HCT116 (cell line): ENCODE measurements at regions not wholly inside any gene's neighbourhood (a gene's known extent, or its start where the extent isn't known, plus 50 kb on each side); places are given as distances from the start of the nearest gene placed in this dataset.

Experiments
- ATAC-seq: fragments of 200-7000 bp; cut with Tn5 transposase; 2 replicates; pipeline ENCODE4 v1.9.1; 2020; ENCODE audit warnings: mild to moderate bottlenecking, moderate library complexity
- BruUV-seq: library from RNA; stranded (reverse); fragments of 400-500 nt; replicated peaks from 2 replicates; lab custom pipeline; 2021; lab: Mats Ljungman, UMichigan
- CTCF ChIA-PET: fragments of 300-600 bp; sonication (Branson Sonifier 250); formaldehyde crosslinking; loops from one replicate; lab custom pipeline; 2021; ENCODE audit warnings: antibody characterized with exemption; lab: Charles Lee
- POLR2A ChIA-PET: fragments of 300-600, 350-600 bp; sonication (Branson Sonifier 250); formaldehyde crosslinking; loops from one replicate; lab custom pipeline; 2021; ENCODE audit warnings: antibody characterized with exemption; lab: Charles Lee
- RAD21 ChIA-PET, 2 experiments: fragments of 300-600 bp; sonication (Branson Sonifier 250); formaldehyde crosslinking; loops; one replicate each; lab custom pipeline; 2023; ENCODE audit warnings: low total read pairs in 2 of 2; ENCODE audit not compliant: uncharacterized antibody in 2 of 2, unreplicated experiment in 2 of 2, low non-redundant PET in 1 of 2; lab: Charles Lee
- DNase-seq: peaks from one replicate; pipeline ENCODE4 v3.0.0-alpha.2; 2010; ENCODE audit warnings: low read depth, low spot score
- H2AFZ ChIP-seq: fragments of 200-600 bp; shearing (Covaris generic), sonication (generic); 2 replicates; pipeline ENCODE4 v1.6.1; 2017; ENCODE audit warnings: low read depth, mixed run types, mixed read lengths, antibody characterized with exemption, low read length; ENCODE audit not compliant: poor library complexity, severe bottlenecking
- H3K27ac ChIP-seq: 2 replicates; pipeline ENCODE4 v1.5.1; 2012; ENCODE audit warnings: low read depth, low read length
- H3K27me3 ChIP-seq: fragments of 200-600 bp; sonication (generic); 2 replicates; pipeline ENCODE4 v1.6.1; 2016; ENCODE audit warnings: mixed run types, low read length, mixed read lengths; ENCODE audit not compliant: insufficient read depth
- H3K36me3 ChIP-seq, 2 experiments: fragments of 200-500 bp in 1 of 2; fragments of 200-600 bp in 1 of 2; sonication (Bioruptor generic) in 1 of 2; sonication (generic) in 1 of 2; 2 replicates each; pipeline versions ENCODE4 v1.5.1 to v1.6.1; 2014 to 2016; ENCODE audit warnings: low read length in 2 of 2, inconsistent platforms in 1 of 2, mixed read lengths in 1 of 2, mixed run types in 1 of 2; ENCODE audit not compliant: insufficient read depth in 2 of 2, control insufficient read depth in 1 of 2
- H3K4me1 ChIP-seq, 2 experiments: fragments of 200-600 bp in 1 of 2; sonication (generic) in 1 of 2; 2 replicates each; pipeline versions ENCODE4 v1.5.1 to v1.6.1; 2012 to 2017; ENCODE audit warnings: low read length in 2 of 2, inconsistent platforms in 1 of 2, mild to moderate bottlenecking in 1 of 2, mixed read lengths in 1 of 2, mixed run types in 1 of 2, moderate library complexity in 1 of 2; ENCODE audit not compliant: insufficient read depth in 2 of 2, control insufficient read depth in 1 of 2
- H3K4me2 ChIP-seq: fragments of 200-600 bp; sonication (generic); 2 replicates; pipeline ENCODE4 v1.6.1; 2017; ENCODE audit warnings: mixed run types, low read length, mixed read lengths
- H3K4me3 ChIP-seq, 2 experiments: fragments of 200-600 bp in 1 of 2; sonication (generic) in 1 of 2; replicated peaks in 1 of 2; 2 replicates each; pipeline ENCODE4 v1.5.1; 2011 to 2016; ENCODE audit warnings: low read length in 2 of 2, control low read depth in 1 of 2, low read depth in 1 of 2, mild to moderate bottlenecking in 1 of 2, mixed read lengths in 1 of 2, mixed run types in 1 of 2
- H3K79me2 ChIP-seq: fragments of 200-600 bp; sonication (generic); 2 replicates; pipeline ENCODE4 v1.6.1; 2017; ENCODE audit warnings: mild to moderate bottlenecking, mixed run types, low read length, moderate library complexity, mixed read lengths; ENCODE audit not compliant: insufficient read depth
- H3K9ac ChIP-seq: fragments of 200-600 bp; sonication (generic); 2 replicates; pipeline ENCODE4 v1.6.1; 2016; ENCODE audit warnings: low read length, mixed read lengths
- H3K9me2 ChIP-seq: fragments of 200-600 bp; sonication (generic), shearing (Covaris generic); 2 replicates; pipeline ENCODE4 v1.6.1; 2017; ENCODE audit warnings: mixed run types, mild to moderate bottlenecking, moderate library complexity; ENCODE audit not compliant: insufficient read depth
- H3K9me3 ChIP-seq, 2 experiments: fragments of 200-500 bp in 1 of 2; fragments of 200-600 bp in 1 of 2; sonication (Bioruptor generic) in 1 of 2; sonication (generic) in 1 of 2; 2 replicates each; pipeline ENCODE4 v1.6.1; 2014 to 2017; ENCODE audit warnings: low read length in 2 of 2, mixed read lengths in 2 of 2, inconsistent platforms in 1 of 2, low read depth in 1 of 2, mild to moderate bottlenecking in 1 of 2, mixed run types in 1 of 2, moderate library complexity in 1 of 2; ENCODE audit not compliant: control insufficient read depth in 1 of 2, insufficient read depth in 1 of 2
- H4K20me1 ChIP-seq: fragments of 200-600 bp; sonication (generic), shearing (Covaris generic); 2 replicates; pipeline ENCODE4 v1.6.1; 2017; ENCODE audit warnings: mixed run types, mild to moderate bottlenecking, moderate library complexity; ENCODE audit not compliant: insufficient read depth
- ATF3 ChIP-seq: IDR thresholded peaks from 2 replicates; pipeline ENCODE4 v1.6.1; 2012
- CEBPB ChIP-seq: IDR thresholded peaks from 2 replicates; pipeline ENCODE4 v1.6.1; 2012; ENCODE audit warnings: low read depth
- EGR1 ChIP-seq: IDR thresholded peaks from 2 replicates; pipeline ENCODE4 v1.6.1; 2012; ENCODE audit warnings: low read depth
- ELF1 ChIP-seq: IDR thresholded peaks from 2 replicates; pipeline ENCODE4 v1.6.1; 2012; ENCODE audit warnings: low read depth, borderline replicate concordance
- EZH2 ChIP-seq: fragments of 200-600 bp; sonication (generic); IDR thresholded peaks from 2 replicates; pipeline ENCODE4 v1.6.1; 2017; ENCODE audit warnings: antibody characterized with exemption, mixed run types
- EZH2phosphoT487 ChIP-seq: fragments of 200-600 bp; IDR thresholded peaks from 2 replicates; pipeline ENCODE4 v1.6.1; 2018; ENCODE audit warnings: antibody characterized with exemption, borderline replicate concordance
- FOSL1 ChIP-seq: IDR thresholded peaks from 2 replicates; pipeline ENCODE4 v1.6.1; 2012; ENCODE audit warnings: low read depth
- JUND ChIP-seq: IDR thresholded peaks from 2 replicates; pipeline ENCODE4 v1.6.1; 2012
- MAX ChIP-seq: IDR thresholded peaks from 2 replicates; pipeline ENCODE4 v1.6.1; 2012
- POLR2A ChIP-seq: IDR thresholded peaks from 2 replicates; pipeline ENCODE4 v1.7.0; 2011; ENCODE audit warnings: borderline replicate concordance; ENCODE audit not compliant: insufficient read depth, insufficient read length; ENCODE audit errors: extremely low read depth
- RAD21 ChIP-seq: IDR thresholded peaks from 2 replicates; pipeline ENCODE4 v1.6.1; 2012; ENCODE audit warnings: low read depth, mild to moderate bottlenecking
- REST ChIP-seq: IDR thresholded peaks from 2 replicates; pipeline ENCODE4 v1.6.1; 2012; ENCODE audit warnings: low read depth
- SIN3A ChIP-seq: IDR thresholded peaks from 2 replicates; pipeline ENCODE4 v1.6.1; 2012; ENCODE audit warnings: low read depth
- SP1 ChIP-seq: IDR thresholded peaks from 2 replicates; pipeline ENCODE4 v1.6.1; 2012; ENCODE audit warnings: low read depth
- SRF ChIP-seq: IDR thresholded peaks from 2 replicates; pipeline ENCODE4 v1.6.1; 2012; ENCODE audit warnings: low read depth
- TCF7L2 ChIP-seq: IDR thresholded peaks from 2 replicates; pipeline ENCODE4 v1.7.0; 2011; ENCODE audit warnings: borderline replicate concordance, inconsistent platforms; ENCODE audit not compliant: insufficient read depth, insufficient read length; ENCODE audit errors: extremely low read depth
- YY1 ChIP-seq: IDR thresholded peaks from 2 replicates; pipeline ENCODE4 v1.6.1; 2011; ENCODE audit warnings: low read length, low read depth, moderate library complexity, mild to moderate bottlenecking; ENCODE audit not compliant: insufficient replicate concordance; ENCODE audit errors: extremely low read depth
- ZBTB33 ChIP-seq: IDR thresholded peaks from 2 replicates; pipeline ENCODE4 v1.6.1; 2011; ENCODE audit warnings: mild to moderate bottlenecking, low read length, moderate library complexity; ENCODE audit not compliant: insufficient replicate concordance; ENCODE audit errors: extremely low read depth
- ZFX ChIP-seq: fragments of 450-650 bp; IDR thresholded peaks from 2 replicates; pipeline ENCODE4 v1.6.1; 2017
- ZNF274 ChIP-seq: fragments of 200-500 bp; sonication (Bioruptor generic); IDR thresholded peaks from 2 replicates; pipeline ENCODE4 v1.6.1; 2014; ENCODE audit warnings: mild to moderate bottlenecking, low read depth, low read length, inconsistent platforms
- intact Hi-C: fragments of 100-400 bp; cut with micrococcal nuclease; formaldehyde crosslinking; loops from 2 replicates; pipeline ENCODE4 v1.10.0; 2022

- CTCF ChIA-PET, result no interaction called here
- RAD21 ChIA-PET, result no interaction called here
- H3K4me1 ChIP-seq, result no peaks in the 10 kb centered on the region
Observed at GRCh38 chr2:18803141-18803939, 214.0 kb upstream of the NT5C1B start.

More at GRCh38 chr2:18803141-18803939, 214.0 kb upstream of the NT5C1B start:
- intact Hi-C loops, result no loop called here
- H3K36me3 ChIP-seq, result no peaks in the 10 kb centered on the region
- no peaks in the 10 kb centered on the region for H3K79me2 ChIP-seq
- POLR2A ChIA-PET, result no interaction called here
- H3K9ac ChIP-seq, result no peak overlapping the region
- H3K27me3 ChIP-seq, result 0 out of 2 replicates have a peak, but pooled peaks cover 4% of the 10 kb centered on the region
- ATAC-seq (no peak), DNase-seq (no peak)
- no peaks in the 10 kb centered on the region for H4K20me1 ChIP-seq
- no peak overlapping the region for H3K27ac ChIP-seq
- BruUV-seq, result no TSS peak
- no peak overlapping the region for H2AFZ ChIP-seq
- H3K4me2 ChIP-seq, result no peak overlapping the region
- no peaks in the 10 kb centered on the region for H3K9me3 ChIP-seq
- no peaks in the 10 kb centered on the region for H3K9me2 ChIP-seq
- H3K4me3 ChIP-seq, result no peak overlapping the region
- TF ChIP-seq REST (no peak), EGR1 (no peak), EZH2 (no peak), ZFX (no peak), EZH2phosphoT487 (no peak), ATF3 (no peak), POLR2A (no peak), JUND (no peak), ZNF274 (no peak), RAD21 (no peak), ELF1 (no peak), TCF7L2 (no peak), MAX (no peak), CEBPB (no peak), SIN3A (no peak), ZBTB33 (no peak), YY1 (no peak), SRF (no peak), SP1 (no peak), FOSL1 (no peak)
